ENCODE measurements at regions not wholly inside any gene's neighbourhood (a gene's known extent, or its start where the extent isn't known, plus 50 kb on each side); places are given as distances from the start of the nearest gene placed in this dataset.

DNA sequence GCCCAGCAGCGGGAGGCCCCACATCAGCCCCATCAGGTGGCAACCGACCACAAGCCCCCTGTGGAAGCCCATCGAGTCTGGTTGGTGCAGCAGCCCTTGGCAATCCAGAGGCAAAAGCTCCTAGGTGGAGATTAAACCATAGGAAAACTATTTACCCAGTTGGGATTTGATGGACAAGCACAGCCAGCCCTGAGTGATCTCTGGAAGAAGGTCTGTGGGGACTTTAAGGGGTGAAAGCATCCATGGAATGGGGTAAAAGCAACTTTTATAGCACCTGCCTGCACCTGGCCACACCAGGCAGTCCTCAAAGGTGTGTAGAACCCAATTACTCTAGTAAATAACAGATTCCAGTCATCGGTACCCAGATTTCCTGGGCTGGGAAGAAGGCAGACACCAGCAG lies 206.3 kb downstream of the IGSF11 start:
- DNase-seq (ENCODE audit: low read depth) = no peak
- TF ChIP-seq, protein P1, sequence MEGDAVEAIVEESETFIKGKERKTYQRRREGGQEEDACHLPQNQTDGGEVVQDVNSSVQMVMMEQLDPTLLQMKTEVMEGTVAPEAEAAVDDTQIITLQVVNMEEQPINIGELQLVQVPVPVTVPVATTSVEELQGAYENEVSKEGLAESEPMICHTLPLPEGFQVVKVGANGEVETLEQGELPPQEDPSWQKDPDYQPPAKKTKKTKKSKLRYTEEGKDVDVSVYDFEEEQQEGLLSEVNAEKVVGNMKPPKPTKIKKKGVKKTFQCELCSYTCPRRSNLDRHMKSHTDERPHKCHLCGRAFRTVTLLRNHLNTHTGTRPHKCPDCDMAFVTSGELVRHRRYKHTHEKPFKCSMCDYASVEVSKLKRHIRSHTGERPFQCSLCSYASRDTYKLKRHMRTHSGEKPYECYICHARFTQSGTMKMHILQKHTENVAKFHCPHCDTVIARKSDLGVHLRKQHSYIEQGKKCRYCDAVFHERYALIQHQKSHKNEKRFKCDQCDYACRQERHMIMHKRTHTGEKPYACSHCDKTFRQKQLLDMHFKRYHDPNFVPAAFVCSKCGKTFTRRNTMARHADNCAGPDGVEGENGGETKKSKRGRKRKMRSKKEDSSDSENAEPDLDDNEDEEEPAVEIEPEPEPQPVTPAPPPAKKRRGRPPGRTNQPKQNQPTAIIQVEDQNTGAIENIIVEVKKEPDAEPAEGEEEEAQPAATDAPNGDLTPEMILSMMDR (conservative IDR thresholded peaks at IDR 0.05; ENCODE audit: low read depth, low read length) = no peak
- H3K4me3 ChIP-seq (ENCODE audit: low read length) = no peak overlapping the region

DNA sequence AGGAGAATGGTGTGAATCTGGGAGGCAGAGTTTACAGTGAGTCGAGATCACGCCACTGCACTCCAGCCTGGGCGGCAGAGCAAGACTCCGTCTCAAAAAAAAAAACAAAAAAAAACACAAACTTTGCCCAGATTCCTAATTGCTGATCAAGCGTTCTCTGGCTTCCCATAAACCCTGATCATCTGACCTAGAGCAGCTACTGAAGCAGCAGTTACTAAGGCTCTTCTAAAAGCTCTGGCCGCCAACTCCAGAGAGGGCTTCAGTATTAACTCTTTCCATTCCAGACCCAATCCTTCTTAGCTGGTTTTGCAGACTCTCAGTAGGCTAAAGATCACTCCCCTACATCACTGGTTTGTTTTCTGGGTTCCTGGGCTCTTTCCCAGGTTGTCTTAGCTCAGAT lies 201.6 kb downstream of the IGSF11 start:
- no peak for DNase-seq (ENCODE audit: low read depth)
- TF ChIP-seq, protein P1 (conservative IDR thresholded peaks at IDR 0.05; ENCODE audit: low read depth, low read length) = no peak
- no peak overlapping the region for H3K4me3 ChIP-seq (ENCODE audit: low read length)

DNA sequence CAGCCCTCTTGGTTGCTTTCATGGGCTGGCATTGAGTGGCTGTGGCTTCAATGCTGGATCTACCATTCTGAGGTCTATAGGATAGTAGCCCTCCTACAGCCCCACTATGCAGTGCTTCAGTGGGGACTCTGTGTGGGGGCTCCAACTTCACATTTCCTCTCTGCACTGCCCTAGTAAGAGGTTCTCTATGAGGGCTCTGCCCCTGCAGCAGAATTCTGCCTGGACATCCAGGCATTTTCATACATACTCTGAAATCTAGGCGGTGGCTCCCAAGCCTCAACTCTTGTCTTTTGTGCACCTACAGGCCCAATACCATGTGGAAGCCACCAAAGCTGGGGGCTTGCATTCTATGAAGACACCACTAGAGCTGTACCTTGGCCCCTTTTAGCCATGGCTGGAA lies 195.8 kb downstream of the IGSF11 start:
- TF ChIP-seq, protein P1 (conservative IDR thresholded peaks at IDR 0.05; ENCODE audit: low read depth, low read length) = no peak
- no peak overlapping the region for H3K4me3 ChIP-seq (ENCODE audit: low read length)
- DNase-seq (ENCODE audit: low read depth) = no peak

DNA sequence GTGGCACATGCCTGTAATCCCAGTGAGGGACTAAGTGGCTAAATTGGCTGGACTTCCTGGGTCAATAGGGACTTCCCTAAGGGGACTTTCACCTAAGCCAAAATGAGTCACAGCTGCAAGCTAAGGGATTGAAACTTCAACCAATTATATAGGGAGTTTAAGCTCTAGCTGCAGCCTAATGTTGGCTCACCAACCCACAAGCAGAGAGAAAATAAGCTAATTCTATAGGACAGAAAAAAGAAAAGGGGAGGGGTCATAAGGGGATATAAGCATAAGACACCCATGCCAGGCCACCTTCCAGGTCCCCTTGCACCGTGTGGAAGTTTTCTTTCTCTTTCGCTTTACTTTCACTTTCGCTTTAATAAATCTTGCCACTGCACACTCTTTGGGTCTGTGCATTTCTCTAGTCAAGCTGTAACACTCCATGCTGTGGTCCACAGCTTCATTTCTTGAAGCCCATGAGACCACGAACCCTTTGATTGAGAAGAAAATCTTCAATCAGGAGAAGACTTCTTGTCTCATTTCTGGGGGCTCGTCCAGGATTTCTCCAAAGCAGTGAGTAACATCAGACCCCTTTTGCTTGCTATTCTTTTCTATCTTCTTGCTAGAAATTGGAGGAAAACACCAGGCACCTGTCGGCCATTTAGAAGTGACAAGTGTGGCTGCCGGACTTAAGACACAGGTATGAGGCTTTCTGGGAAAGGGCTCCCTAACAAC lies 192.3 kb downstream of the IGSF11 start:
- H3K4me3 ChIP-seq (ENCODE audit: low read length) = no peak overlapping the region
- TF ChIP-seq, protein P1 (conservative IDR thresholded peaks at IDR 0.05; ENCODE audit: low read depth, low read length) = no peak
- DNase-seq (ENCODE audit: low read depth) = no peak

DNA sequence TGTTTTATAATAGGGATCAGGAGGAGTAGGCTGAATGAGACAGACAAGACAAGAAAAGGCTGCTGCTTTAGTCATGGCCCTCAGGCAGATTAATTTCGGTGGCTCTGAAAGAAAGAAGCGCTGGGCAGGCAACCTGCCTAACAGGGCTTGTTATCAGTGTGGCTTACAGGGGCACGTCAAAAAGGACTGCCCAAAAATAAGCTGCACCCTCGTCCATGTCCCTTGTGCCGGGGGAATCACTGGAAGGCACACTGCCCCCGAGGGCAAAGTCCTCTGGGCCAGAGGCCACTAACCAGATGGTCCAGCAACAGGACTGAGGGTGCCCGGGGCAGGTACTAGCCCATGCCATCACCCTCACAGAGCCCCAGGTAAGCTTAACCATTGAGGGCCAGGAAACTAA lies 188.5 kb downstream of the IGSF11 start:
- no peak for DNase-seq (ENCODE audit: low read depth)
- no peak overlapping the region for H3K4me3 ChIP-seq (ENCODE audit: low read length)
- TF ChIP-seq, protein P1 (conservative IDR thresholded peaks at IDR 0.05; ENCODE audit: low read depth, low read length) = no peak
